HG03575 (cell line): ENCODE measurements at regions not wholly inside any gene's neighbourhood (a gene's known extent, or its start where the extent isn't known, plus 50 kb on each side); places are given as distances from the start of the nearest gene placed in this dataset.
"Not testable (repeated sequence)": the region's sequence is repeated elsewhere in the genome, so short reads cannot be mapped to it uniquely, and the experiment has no call there.

Source experiments
- ATAC-seq: cut with Tn5 transposase; IDR thresholded peaks from one replicate; pipeline ENCODE4 v1.9.1; 2021; ENCODE audit not compliant: unreplicated experiment, insufficient number of reproducible peaks, low FRiP score; ENCODE audit errors: extremely low read depth

DNA sequence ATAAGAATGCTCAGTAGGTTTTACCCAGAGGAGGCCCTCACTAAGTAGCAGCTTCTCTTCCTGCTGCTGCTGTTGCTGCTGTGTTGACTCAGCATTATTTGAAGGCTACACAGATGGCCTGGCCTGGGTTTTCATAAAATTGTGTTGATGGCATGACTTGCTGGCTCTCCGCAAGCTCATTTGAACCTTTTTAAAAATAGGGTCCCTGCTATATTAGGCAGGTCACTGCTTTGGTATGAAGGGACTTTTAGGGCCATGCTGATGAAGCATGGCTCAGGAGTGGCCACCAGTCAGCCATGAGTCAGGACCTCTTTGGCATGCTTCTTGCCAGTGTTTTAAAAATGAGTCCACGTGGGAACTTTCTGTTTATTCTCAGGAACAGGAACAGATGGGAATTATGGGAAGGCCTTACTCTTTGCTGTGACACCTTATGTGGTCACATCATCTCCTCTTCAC lies 128.7 kb downstream of the MID1IP1 start:
- no peak for ATAC-seq

DNA sequence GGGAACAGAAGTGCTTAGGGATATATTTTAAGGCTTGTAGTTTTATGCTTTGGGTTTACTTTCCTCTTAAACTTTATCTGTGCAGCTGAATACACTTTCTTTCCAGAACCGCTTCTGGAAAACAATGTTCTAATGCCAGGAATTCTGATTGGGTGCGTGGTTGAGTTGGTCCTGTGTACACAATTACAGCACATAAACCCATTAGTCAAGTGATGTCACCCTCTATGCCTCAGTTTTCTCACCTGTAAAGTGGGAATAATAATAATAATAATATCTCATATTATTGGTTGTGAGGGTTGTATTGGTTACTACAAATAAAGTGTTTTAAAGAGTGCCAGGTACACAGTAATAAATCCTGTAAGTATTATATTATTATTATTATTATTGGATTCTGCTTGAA lies 129.2 kb downstream of the MID1IP1 start:
- ATAC-seq = no peak

DNA sequence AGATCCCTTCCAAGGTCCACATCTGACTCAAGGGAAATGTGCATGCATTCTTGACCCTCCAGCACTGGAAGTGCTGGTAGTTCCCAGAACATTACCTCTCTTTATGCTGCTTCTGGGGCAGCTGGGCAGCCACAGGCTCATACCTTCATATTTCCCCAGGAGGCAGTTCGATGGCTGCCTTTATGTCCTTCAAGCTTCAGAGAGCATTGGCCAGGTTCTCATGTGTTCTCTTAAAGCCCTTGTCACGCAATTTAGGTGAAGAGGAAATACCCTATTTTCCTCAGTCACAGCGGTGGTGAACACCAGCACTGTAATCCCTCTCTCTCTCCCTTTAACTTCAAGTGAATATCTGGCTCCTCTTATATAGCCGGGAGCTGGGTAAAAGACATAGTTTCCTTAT lies 134.3 kb downstream of the MID1IP1 start:
- no peak for ATAC-seq

- no peak for ATAC-seq
Observed at GRCh38 chrX:38937400-38937799, 136.1 kb downstream of the MID1IP1 start.

DNA sequence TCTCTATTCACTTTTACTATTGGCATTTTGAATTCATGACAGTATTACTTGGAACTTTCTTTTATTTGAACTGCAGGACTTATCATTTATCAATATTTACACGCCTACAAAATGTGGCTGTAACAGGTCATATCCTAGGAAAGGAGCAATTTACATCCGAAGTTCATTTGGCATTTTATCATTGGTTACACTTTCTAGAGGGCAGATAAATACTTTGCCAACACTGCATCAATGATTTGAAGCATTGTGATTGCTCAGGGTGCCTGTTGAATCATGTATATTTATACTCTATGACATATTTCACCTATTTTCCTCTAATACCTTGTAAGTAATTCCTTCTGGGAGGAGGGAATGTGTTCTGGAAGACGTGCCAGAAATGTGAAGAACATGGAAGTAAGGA lies 136.7 kb downstream of the MID1IP1 start:
- ATAC-seq = no peak

DNA sequence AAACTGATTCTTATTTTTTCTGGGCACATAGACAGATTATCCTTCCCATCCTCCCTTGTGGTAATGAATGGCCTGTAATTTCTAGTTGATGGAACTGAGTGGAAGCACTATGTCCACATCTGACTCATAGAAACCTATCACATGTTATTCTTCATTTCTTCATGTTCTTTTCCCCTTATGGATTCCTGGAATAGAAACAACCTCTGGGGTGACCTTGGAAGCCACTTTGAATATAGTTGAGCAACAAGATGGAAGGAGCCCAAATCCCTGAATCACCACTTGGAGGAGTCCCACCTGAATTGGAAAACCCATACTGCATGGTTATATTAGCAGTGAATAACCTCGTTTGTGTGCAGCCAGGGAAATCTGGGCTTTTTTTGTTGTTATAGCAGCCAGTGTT lies 137.8 kb downstream of the MID1IP1 start:
- ATAC-seq = no peak

GRCh38 chrX:38940547-38940946 lies 139.3 kb downstream of the MID1IP1 start:
- no peak for ATAC-seq

DNA sequence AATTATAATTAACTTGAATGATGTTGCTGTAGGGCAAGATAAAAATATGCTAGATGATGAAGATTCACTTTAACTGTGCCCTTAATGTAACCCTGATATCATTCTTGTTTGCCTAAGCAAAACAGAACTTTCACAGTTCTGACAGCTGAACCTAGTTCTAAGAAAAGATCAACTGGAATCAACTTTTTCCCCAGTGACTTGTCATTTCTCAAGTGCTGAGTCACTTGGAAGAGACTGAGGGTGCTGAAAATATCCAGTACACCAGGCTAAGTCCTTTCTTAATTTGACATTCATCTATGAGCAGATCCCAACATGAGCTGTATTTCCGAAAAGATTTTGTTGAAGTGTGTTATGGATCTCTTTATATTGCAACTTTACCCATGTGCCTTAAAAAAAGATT lies 140.4 kb downstream of the MID1IP1 start:
- no peak for ATAC-seq

DNA sequence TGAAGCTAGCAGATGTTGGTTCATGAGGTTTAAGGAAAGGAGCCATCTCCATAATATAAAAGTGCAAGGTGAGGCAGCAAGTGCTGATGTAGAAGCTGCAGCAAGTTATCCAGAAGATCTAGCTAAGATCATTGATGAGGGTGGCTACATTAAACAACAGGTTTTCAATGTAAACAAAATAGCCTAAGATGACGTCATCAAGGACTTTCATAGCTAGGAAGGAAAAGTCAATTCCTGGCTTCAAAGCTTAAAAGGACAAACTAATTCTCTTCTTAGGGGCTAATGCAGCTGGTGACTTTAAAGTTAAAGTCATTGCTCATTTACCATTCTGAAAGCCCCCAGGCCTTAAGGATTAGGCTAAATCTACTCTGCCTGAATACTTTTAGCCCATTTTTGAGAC lies 141.9 kb downstream of the MID1IP1 start:
- no peak for ATAC-seq

DNA sequence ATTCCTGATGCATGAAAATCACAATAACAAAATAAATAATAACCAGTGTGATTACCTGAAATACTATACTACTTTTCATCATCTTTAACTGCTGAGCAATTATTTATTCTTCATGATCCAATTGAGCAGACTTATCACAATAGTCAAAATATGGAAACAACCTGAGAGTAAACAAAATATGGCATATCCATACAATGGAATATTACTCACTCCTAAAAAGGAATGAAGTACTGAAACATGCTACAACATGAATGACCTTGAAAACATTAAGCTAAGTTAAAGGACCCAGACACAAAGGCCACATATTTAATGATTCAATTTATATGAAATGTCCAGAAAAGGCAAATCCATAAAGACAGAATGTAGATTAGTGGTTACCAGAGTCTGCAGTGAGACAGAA lies 146.8 kb downstream of the MID1IP1 start:
- ATAC-seq = no peak

GRCh38 chrX:38954520-38954919 lies 153.3 kb downstream of the MID1IP1 start:
- ATAC-seq = no peak

GRCh38 chrX:38959736-38960135 lies 158.5 kb downstream of the MID1IP1 start:
- no peak for ATAC-seq

GRCh38 chrX:38960137-38960536 lies 158.9 kb downstream of the MID1IP1 start:
- ATAC-seq = no peak

- no peak for ATAC-seq
Observed at GRCh38 chrX:38961936-38962335, 160.7 kb downstream of the MID1IP1 start.

GRCh38 chrX:38963244-38963643 lies 162.0 kb downstream of the MID1IP1 start:
- not testable (repeated sequence) for ATAC-seq

DNA sequence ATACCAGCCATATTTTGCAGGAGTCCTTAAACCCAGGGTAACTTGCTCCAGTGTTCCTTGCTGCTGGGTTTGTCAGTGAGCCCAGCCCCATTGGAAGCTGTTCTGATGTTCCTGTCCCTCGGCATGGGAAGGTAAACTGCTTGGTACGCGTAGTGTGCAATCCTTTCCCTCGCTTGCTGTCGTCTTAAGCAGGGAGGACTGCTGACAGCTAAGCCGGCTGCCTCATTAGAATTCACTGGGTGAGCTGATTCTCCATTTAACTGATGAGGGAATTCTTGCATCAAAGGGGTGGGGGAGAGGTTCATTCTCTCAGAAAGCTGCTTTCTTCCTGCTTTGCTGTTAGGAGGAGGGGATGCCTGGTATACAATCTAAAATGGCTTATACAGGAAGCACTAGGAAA lies 164.6 kb downstream of the MID1IP1 start:
- no peak for ATAC-seq

DNA sequence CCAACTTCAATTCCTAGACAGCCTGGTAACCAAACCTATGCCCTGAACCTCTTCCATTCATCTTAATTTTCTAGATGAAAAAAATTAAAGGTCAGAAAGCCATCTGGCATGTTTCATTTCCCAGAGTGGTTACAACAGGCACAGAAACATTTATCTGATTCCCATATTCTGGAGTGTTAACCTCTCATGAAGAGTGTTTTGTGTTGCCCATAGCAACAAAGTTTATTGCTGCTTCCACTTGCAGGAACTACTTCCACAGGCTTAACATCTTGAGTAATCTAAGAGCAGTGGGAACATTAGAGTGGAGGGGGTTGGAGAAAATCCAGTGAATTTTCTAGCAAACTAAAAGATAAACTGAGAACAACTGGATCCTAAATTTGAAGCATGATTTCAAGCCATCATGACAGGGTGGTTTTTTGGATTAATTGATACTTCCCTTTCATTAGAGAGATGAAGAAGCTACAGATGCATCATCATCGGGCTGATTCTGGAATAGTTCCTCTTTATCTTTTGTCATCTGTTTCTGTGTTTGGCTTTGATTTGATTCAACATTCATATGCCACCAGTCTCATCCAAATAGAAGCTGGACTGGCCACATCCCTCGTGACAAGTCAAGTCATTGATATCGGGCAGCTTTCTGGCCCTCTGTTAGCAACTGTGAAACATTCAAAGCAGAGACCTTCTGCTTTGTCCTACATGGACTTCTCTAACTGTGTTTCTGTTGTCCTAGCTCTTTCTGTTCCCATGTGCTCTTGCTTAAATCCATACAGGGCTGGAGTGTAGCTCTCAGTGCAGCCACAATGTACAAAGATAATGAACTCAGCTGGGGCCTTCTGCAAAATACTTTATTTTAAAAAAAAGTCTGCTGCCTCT lies 167.3 kb downstream of the MID1IP1 start:
- ATAC-seq = no peak

- no peak for ATAC-seq
Observed at GRCh38 chrX:38970074-38970473, 168.8 kb downstream of the MID1IP1 start.

- no peak for ATAC-seq
Observed at GRCh38 chrX:38970845-38971244, 169.6 kb downstream of the MID1IP1 start.

GRCh38 chrX:38973322-38973721 lies 172.1 kb downstream of the MID1IP1 start:
- ATAC-seq = no peak

GRCh38 chrX:38974542-38974941 lies 173.3 kb downstream of the MID1IP1 start:
- ATAC-seq = no peak
